NCI-H1105 treated with DMSO at 0.1 percent for 48 hours (cell line): ENCODE measurements at regions not wholly inside any gene's neighbourhood (a gene's known extent, or its start where the extent isn't known, plus 50 kb on each side); places are given as distances from the start of the nearest gene placed in this dataset.
A peak's percentile ranks its signal among the peaks of the same experiment; 100 is the strongest.

Experiments
- DNase-seq: peaks from one replicate; lab custom pipeline; 2025; lab: John Stamatoyannopoulos, UW

DNA sequence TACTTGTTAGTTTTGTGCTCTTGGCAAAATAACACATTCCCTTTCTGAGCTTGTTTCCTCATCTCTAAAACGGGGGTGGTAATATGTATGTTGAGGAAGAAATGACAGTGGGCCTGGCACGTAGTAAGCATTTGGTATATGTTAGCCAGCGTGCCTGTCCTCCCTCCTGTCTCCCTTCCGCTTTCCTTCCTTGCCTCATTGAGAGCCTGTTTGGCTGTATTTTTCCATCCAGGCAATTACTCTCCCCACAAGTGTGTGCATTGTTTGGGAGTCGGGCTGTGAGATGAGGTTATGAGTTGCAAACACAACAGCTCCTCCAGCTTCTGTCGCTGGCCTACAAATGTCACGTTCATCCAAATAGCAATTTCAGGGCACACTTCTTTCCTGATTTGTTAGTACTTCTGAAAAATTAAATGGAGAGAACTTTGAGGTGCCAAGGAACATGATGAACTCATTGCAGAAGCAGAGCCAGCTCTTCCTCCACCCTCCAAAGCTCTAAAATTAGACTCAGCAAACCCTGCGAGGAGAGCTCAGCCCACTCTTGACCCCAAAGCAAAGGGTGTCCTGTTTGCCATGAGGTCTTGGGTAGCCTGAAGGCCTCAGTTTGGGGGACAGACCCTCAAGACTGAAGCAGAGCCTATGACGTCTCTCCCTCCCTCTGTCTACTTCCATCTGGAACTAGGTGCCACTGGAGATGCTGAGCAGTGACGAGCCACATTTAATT, 50.7 kb upstream of the TOX2 start:
- no peak for DNase-seq

GRCh38 chr20:43863330-43863729, 51.3 kb upstream of the TOX2 start:
- DNase-seq: no peak

GRCh38 chr20:43862438-43862837, 52.2 kb upstream of the TOX2 start:
- no peak for DNase-seq

- no peak for DNase-seq
Measured at GRCh38 chr20:43859994-43860393, 54.7 kb upstream of the TOX2 start.

GRCh38 chr20:43857932-43858331, 56.7 kb upstream of the TOX2 start:
- DNase-seq: no peak

DNA sequence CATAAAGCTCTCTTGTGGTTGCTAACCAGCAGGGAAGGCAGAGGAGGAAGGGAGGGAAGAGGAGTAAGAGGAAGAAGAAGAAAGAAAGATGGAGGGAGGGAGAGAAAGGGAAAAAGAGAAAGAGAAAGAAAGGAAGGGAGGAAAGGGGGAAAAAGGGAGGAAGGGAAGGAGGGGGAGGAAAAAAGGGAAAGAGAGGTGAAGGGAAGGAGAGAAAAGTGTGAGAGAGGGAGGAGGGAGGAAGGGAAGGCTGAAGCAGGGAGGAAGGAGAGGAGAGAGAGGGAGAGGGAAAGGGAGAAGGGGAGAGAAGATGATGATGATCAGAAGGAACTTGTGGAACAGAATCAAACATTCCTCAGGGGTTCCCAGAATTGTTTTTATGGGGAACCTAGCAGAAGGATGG, 57.5 kb upstream of the TOX2 start:
- DNase-seq: no peak

DNA sequence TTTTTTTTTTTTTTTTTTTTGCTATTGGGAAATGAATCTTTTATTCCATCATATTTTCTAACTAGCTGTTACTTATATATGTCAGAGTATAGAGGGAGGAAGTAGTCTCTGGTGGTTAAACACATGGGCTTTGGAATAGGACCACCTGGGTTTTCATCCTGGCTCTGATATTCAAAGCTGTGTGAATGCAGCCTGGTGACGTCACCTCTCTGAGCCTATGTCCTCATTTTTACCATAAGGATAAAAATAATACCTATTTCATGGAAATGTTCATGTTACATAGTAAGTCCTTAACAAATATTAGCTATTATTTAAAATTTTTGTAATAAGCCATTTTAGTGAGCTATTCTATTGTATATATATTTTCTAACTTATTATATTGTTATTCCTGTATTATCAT, 58.8 kb upstream of the TOX2 start:
- DNase-seq: no peak

GRCh38 chr20:43853918-43854317, 60.7 kb upstream of the TOX2 start:
- DNase-seq: no peak

DNA sequence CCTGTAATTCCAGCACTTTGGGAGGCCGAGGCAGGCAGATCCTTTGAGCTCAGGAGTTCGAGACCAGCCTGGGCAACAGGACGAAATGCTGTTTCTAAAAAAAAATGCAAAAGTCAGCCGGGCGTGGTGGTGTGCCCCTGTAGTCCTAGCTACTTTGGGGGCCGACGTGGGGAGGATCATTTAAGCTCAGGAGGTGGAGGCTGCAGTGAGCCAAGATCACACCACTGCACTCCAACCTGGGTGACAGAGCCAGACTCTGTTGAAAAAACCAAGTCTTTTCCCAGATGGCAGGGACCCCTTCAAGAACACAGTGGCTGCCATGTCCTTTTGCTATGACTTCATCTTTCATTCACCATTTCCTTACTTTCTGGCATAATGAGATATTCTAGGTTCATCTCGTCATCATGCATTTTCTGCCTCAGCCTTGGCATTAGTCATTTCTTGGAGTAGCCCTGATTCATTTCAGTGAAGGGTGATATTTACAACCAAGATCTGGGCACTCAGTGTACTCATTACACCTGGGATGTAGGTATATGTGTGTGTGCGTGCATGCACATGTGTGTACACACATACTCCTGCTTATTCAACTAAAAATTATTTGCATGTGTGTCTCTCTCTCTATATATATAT, 61.4 kb upstream of the TOX2 start:
- DNase-seq: no peak

- peak; percentile 64 for DNase-seq
Measured at GRCh38 chr20:43849496-43850186, 65.0 kb upstream of the TOX2 start.

- DNase-seq: no peak
Measured at GRCh38 chr20:43846516-43846905, 68.1 kb upstream of the TOX2 start.

GRCh38 chr20:43844778-43845614, 69.7 kb upstream of the TOX2 start:
- peak; percentile 49 for DNase-seq

GRCh38 chr20:43843965-43844660, 70.5 kb upstream of the TOX2 start:
- no peak for DNase-seq

DNA sequence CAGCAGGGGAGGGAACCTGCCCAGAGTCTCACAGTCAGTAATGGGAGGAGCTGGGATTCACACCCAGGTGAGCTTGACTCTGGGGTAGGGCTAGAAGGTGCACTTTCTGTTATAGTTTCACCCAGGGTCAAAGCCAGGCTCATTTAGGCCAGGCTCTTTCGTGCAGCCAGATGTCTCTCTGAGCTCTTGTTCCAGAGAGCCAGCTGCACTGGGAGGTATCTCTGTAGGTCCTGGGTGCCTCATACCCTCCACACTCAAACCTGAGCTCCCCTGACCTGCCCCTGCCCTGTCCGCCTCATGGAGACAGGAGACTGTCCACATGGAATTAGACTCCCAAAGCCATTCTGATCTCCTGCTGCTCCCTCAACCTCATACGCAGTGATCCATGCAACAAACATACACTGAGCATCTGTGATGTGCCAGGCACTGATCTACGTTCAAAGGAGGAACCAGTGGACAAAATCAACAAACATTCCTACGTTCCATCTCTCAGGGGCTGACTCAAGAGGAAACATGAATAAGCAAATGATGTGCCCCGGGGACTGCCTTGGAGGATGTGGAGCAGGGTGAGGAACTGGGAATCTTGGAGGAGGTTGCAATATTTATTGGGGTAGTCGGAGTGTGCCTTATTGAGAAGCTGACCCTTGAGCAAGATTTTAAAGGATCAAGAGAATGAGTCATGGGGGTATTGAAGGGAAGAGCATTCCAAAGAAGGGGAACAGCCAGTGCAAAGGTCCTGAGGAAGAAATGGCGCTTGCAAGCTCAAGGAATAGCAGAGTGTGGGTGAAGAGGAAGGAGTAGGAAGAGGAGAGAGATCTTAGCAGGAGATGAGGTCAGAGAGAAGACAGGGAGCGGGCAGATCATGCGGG, 71.3 kb upstream of the TOX2 start:
- DNase-seq: no peak

DNA sequence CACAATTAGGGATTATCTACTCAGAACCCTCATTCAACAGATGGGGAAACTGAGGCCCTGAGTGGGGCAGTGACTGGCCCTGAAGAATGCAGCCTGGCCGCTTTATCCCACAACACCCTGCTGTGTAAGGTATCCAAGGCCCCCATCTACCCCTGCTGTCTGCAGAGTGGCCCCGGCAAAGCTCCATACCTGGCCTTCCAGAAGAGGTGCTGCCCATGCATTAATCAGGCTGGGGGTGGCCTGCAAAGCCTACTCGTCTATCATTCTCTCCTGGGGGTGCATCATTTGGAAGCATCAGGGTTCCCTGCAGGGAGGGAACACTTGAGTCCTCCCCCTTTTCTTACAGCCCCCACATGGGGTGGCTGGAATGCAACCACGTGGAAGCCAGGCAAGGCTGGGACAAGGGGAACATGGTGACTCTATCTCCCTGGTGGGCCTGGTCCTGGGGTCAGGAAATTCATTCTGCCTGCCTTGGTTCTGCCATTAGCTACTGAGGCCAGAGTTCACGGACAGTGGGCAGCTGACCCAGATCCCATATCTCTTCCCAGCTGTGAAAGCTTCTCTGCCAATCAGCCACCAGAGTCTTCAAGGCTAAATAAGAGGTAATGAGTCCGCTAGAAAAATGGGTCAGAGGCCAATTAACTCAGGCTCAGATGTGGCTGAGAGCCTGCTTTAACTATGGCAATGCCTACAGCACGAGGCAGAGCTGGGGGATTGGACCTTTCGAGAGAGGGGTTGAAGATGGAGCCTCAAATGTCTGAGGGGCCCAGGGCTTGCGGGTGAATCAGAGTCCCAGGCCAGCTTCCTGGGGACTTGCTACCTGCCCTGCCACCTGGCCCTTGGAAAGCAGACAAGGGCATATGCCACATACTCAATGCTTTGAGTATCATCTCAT, 72.3 kb upstream of the TOX2 start:
- no peak for DNase-seq

- DNase-seq: no peak
Measured at GRCh38 chr20:43840382-43841070, 74.1 kb upstream of the TOX2 start.

- no peak for DNase-seq
Measured at GRCh38 chr20:43839793-43840199, 74.9 kb upstream of the TOX2 start.

GRCh38 chr20:43838703-43839060, 76.0 kb upstream of the TOX2 start:
- DNase-seq: no peak
